GM23248 (cell line): ENCODE measurements at regions not wholly inside any gene's neighbourhood (a gene's known extent, or its start where the extent isn't known, plus 50 kb on each side); places are given as distances from the start of the nearest gene placed in this dataset.

Experiments used
- DNase-seq: peaks from one replicate; pipeline ENCODE4 v3.0.0-alpha.2; 2015
- H2AFZ ChIP-seq: fragments of 200-600 bp; sonication (generic); 2 replicates; pipeline ENCODE4 v1.6.1; 2016; ENCODE audit warnings: antibody characterized with exemption
- H3F3A ChIP-seq: fragments of 200-600 bp; sonication (generic); 2 replicates; pipeline ENCODE4 v1.6.1; 2016; ENCODE audit warnings: mild to moderate bottlenecking, antibody characterized with exemption, mixed run types; ENCODE audit not compliant: insufficient read depth
- H3K27ac ChIP-seq: fragments of 200-600 bp; sonication (generic); 2 replicates; pipeline ENCODE4 v1.5.1; 2016; ENCODE audit warnings: mild to moderate bottlenecking
- H3K27me3 ChIP-seq: fragments of 200-600 bp; sonication (generic); replicated peaks from 2 replicates; pipeline ENCODE4 v1.6.1; 2016; ENCODE audit warnings: mild to moderate bottlenecking; ENCODE audit not compliant: insufficient read depth
- H3K36me3 ChIP-seq: fragments of 200-600 bp; sonication (generic); 2 replicates; pipeline ENCODE4 v1.6.1; 2016; ENCODE audit warnings: low read depth, mild to moderate bottlenecking
- H3K4me1 ChIP-seq: fragments of 200-600 bp; sonication (generic); 2 replicates; pipeline ENCODE4 v1.6.1; 2016; ENCODE audit warnings: mild to moderate bottlenecking; ENCODE audit not compliant: insufficient read depth
- H3K4me2 ChIP-seq: fragments of 200-600 bp; sonication (generic); one replicate; pipeline ENCODE4 v1.6.1; 2016; ENCODE audit warnings: mild to moderate bottlenecking; ENCODE audit not compliant: unreplicated experiment
- H3K4me3 ChIP-seq: fragments of 200-600 bp; sonication (generic); 2 replicates; pipeline ENCODE4 v1.5.1; 2016; ENCODE audit warnings: mild to moderate bottlenecking
- H3K79me2 ChIP-seq: fragments of 200-600 bp; sonication (generic); 2 replicates; pipeline ENCODE4 v1.6.1; 2016; ENCODE audit warnings: mild to moderate bottlenecking; ENCODE audit not compliant: insufficient read depth
- H3K9ac ChIP-seq: fragments of 200-600 bp; sonication (generic); 2 replicates; pipeline ENCODE4 v1.6.1; 2016; ENCODE audit warnings: mild to moderate bottlenecking
- H3K9me2 ChIP-seq: fragments of 200-600 bp; sonication (generic); 2 replicates; pipeline ENCODE4 v1.6.1; 2016; ENCODE audit warnings: mixed run types, mild to moderate bottlenecking, moderate library complexity; ENCODE audit not compliant: insufficient read depth
- H3K9me3 ChIP-seq: fragments of 200-600 bp; sonication (generic); one replicate; pipeline ENCODE4 v1.6.1; 2017; ENCODE audit warnings: low read depth
- H4K20me1 ChIP-seq: fragments of 200-600 bp; sonication (generic); 2 replicates; pipeline ENCODE4 v1.6.0; 2016; ENCODE audit not compliant: insufficient read depth
- EZH2 ChIP-seq: fragments of 200-600 bp; sonication (generic); IDR thresholded peaks from 2 replicates; pipeline ENCODE4 v1.6.1; 2018; ENCODE audit warnings: antibody characterized with exemption, mild to moderate bottlenecking; ENCODE audit not compliant: insufficient read depth, poor library complexity, severe bottlenecking
- EZH2phosphoT487 ChIP-seq: fragments of 200-600 bp; sonication (generic); IDR thresholded peaks from 2 replicates; pipeline ENCODE4 v1.6.1; 2018; ENCODE audit warnings: antibody characterized with exemption, moderate library complexity, mild to moderate bottlenecking, low read depth; ENCODE audit not compliant: insufficient read depth
- WGBS, 2 experiments: methylation state at CpG; one replicate each; pipeline ENCODE4 v1.1.6; 2015 to 2017; ENCODE audit warnings: low lambda C conversion rate in 2 of 2, low coverage in 1 of 2; ENCODE audit errors: missing lambda C conversion rate in 2 of 2; 5-methylcytosine and 5-hydroxymethylcytosine counted together
- in situ Hi-C: fragments of 300-500 bp; cut with MboI; formaldehyde crosslinking; loops from 2 replicates; pipeline ENCODE4 v1.15.0; 2020

DNA sequence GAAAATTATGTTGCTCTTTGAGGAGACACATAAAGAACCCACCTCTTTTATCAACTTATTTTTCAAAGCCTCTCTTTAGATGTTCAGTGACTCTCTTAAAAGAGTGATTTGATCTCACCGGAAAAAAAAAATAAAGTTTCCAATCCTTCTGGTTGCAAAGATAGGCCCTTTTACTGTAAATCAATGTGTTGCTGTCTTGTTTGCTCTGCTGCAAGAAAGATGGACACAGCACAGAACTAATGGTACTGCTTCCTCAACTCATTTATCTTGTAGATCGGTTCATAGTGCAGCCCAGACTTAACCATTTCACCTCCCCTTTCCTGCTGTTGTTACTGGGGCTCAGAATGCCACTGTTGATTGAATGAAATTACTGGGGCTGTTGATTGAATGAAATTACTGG, 388.9 kb upstream of the KLF12 start:
- no peaks in the 10 kb centered on the region for H3K79me2 ChIP-seq
- H3K27me3 ChIP-seq: no peaks in the 10 kb centered on the region
- no peak overlapping the region for H3K4me2 ChIP-seq
- H3K9ac ChIP-seq: no peak overlapping the region
- no peaks in the 10 kb centered on the region for H4K20me1 ChIP-seq
- TF ChIP-seq EZH2phosphoT487 (no peak), EZH2 (no peak)
- H3K9me2 ChIP-seq: no peaks in the 10 kb centered on the region
- no peak for DNase-seq
- no peaks in the 10 kb centered on the region for H3F3A ChIP-seq
- H3K4me1 ChIP-seq: no peaks in the 10 kb centered on the region; the same call in 1 of the 2 replicates
- H3K36me3 ChIP-seq: no peaks in the 10 kb centered on the region
- no peak overlapping the region for H3K4me3 ChIP-seq
- H3K27ac ChIP-seq: no peak overlapping the region
- H3K9me3 ChIP-seq: no peaks in the 10 kb centered on the region
- no peak overlapping the region for H2AFZ ChIP-seq
- in situ Hi-C loops: no loop called here
- WGBS, 2 experiments: 41 to 42% methylated on average over 2 of the region's 2 CpGs

GRCh38 chr13:74511523-74511922, 377.3 kb upstream of the KLF12 start:
- H3K4me1 ChIP-seq: no peaks in the 10 kb centered on the region
- H3K79me2 ChIP-seq: no peaks in the 10 kb centered on the region
- no peak overlapping the region for H3K9ac ChIP-seq
- H4K20me1 ChIP-seq: no peaks in the 10 kb centered on the region
- TF ChIP-seq EZH2phosphoT487 (no peak), EZH2 (no peak)
- no peaks in the 10 kb centered on the region for H3K27me3 ChIP-seq
- in situ Hi-C loops: no loop called here
- no peaks in the 10 kb centered on the region for H3K9me2 ChIP-seq
- no peak overlapping the region for H3K27ac ChIP-seq
- no peak for DNase-seq
- H3K4me2 ChIP-seq: no peak overlapping the region
- H3K36me3 ChIP-seq: no peaks in the 10 kb centered on the region
- no peak overlapping the region for H2AFZ ChIP-seq
- 58 to 68% methylated on average over 3 of the region's 3 CpGs for WGBS, 2 experiments
- no peaks in the 10 kb centered on the region for H3F3A ChIP-seq
- H3K9me3 ChIP-seq: no peaks in the 10 kb centered on the region
- H3K4me3 ChIP-seq: no peak overlapping the region

DNA sequence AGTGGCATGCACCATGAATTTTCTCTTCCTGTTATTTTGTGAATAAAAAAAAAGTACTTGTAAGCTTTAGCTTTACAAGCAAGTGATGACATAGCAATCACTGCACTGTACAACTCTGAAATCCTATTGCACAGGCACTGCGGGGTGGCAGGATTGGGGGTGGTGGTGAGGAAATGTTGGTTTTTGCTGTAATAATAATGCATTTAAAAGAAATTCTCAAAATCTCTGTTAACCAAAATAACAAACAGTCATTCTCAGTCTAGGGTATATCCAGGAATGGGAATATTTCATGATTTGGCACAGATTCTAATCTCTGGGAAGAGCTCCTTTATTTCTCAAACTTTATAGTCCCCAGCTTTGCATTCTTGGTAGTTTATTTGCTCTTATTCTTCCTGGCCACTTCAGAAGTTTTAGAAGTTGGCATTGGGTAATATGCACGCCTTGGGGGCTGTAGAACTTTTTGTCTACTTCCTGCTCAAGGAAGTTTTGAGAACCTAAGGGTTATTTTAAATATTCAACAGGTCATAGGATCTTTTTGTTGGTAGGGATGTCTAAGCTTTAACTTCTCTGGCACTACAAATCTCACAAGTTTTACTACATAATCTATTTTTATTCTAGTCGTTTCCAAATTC, 353.0 kb upstream of the KLF12 start:
- Histone ChIP-seq H3K4me3 (no peak overlapping the region), H3K9ac (no peak overlapping the region), H3K9me2 (no peaks in the 10 kb centered on the region), H3K27me3 (no peaks in the 10 kb centered on the region), H3K79me2 (no peaks in the 10 kb centered on the region), H3K4me2 (no peak overlapping the region), H4K20me1 (no peaks in the 10 kb centered on the region), H3F3A (no peaks in the 10 kb centered on the region), H3K36me3 (no peaks in the 10 kb centered on the region), H3K27ac (no peak overlapping the region), H3K4me1 (no peaks in the 10 kb centered on the region), H2AFZ (no peak overlapping the region), H3K9me3 (no peaks in the 10 kb centered on the region)
- WGBS, 2 experiments: 21 to 33% methylated on average over 3 of the region's 3 CpGs
- TF ChIP-seq EZH2phosphoT487 (no peak), EZH2 (no peak)
- in situ Hi-C loops: no loop called here
- no peak for DNase-seq

DNA sequence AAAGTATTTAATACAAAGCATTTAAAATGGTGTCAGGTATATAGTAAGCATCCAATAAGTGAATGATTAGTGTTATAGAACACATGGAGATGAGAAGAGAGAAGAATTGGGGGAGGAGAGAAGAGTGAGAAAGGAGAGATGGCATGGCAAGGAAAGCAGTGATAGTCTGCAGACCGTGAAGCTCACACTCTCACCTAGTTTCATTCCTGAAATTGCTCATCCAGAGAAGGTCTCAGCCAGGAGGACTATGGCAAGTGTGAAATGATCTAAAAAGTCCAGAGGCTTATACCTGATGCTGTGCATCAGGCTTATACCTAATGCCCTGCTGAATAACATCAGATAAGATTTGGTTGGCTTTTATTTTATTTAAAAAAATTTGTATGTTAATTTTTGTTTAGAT, 351.6 kb upstream of the KLF12 start:
- Histone ChIP-seq H4K20me1 (no peaks in the 10 kb centered on the region), H3K4me1 (no peaks in the 10 kb centered on the region), H3K9me2 (no peaks in the 10 kb centered on the region), H2AFZ (no peak overlapping the region), H3K9me3 (no peaks in the 10 kb centered on the region), H3K4me2 (no peak overlapping the region), H3K9ac (no peak overlapping the region), H3K27ac (no peak overlapping the region), H3K79me2 (no peaks in the 10 kb centered on the region), H3K36me3 (no peaks in the 10 kb centered on the region), H3K27me3 (no peaks in the 10 kb centered on the region), H3K4me3 (no peak overlapping the region), H3F3A (no peaks in the 10 kb centered on the region)
- in situ Hi-C loops: no loop called here
- 77 to 81% methylated on average over 1 of the region's 1 CpG for WGBS, 2 experiments
- TF ChIP-seq EZH2 (no peak), EZH2phosphoT487 (no peak)
- no peak for DNase-seq

DNA sequence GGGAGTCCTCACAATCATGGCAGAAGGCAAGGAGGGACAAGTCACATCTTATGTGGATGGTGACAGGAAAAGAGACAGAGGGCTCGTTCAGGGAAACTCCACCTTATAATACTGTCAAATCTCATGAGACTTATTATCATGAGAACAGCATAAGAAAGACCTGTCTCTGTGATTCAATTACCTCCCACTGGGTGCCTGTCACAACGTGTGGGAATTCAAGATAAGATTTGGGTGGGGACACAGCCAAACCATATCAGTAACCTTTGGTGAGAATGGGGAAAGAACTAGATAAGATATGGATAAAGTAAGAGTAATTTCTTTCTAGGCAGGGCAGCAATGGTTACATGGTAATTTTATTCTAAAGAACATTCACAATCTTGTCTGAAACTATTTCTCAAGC, 344.9 kb upstream of the KLF12 start:
- no peak overlapping the region for H2AFZ ChIP-seq
- H3K27me3 ChIP-seq: no peaks in the 10 kb centered on the region
- H3K9me3 ChIP-seq: no peaks in the 10 kb centered on the region
- no peaks in the 10 kb centered on the region for H3K79me2 ChIP-seq
- H3K9ac ChIP-seq: no peak overlapping the region
- TF ChIP-seq EZH2 (no peak), EZH2phosphoT487 (no peak)
- H3K9me2 ChIP-seq: no peaks in the 10 kb centered on the region; the same call in 1 of the 2 replicates
- no peak overlapping the region for H3K4me2 ChIP-seq
- no peak for DNase-seq
- no peak overlapping the region for H3K27ac ChIP-seq
- H3F3A ChIP-seq: no peaks in the 10 kb centered on the region
- 21 to 25% methylated on average over 2 of the region's 2 CpGs for WGBS, 2 experiments
- no peak overlapping the region for H3K4me3 ChIP-seq
- in situ Hi-C loops: no loop called here
- no peaks in the 10 kb centered on the region for H3K4me1 ChIP-seq
- no peaks in the 10 kb centered on the region for H4K20me1 ChIP-seq
- no peaks in the 10 kb centered on the region for H3K36me3 ChIP-seq
